ENCODE measurements at regions not wholly inside any gene's neighbourhood (a gene's known extent, or its start where the extent isn't known, plus 50 kb on each side); places are given as distances from the start of the nearest gene placed in this dataset.

DNA sequence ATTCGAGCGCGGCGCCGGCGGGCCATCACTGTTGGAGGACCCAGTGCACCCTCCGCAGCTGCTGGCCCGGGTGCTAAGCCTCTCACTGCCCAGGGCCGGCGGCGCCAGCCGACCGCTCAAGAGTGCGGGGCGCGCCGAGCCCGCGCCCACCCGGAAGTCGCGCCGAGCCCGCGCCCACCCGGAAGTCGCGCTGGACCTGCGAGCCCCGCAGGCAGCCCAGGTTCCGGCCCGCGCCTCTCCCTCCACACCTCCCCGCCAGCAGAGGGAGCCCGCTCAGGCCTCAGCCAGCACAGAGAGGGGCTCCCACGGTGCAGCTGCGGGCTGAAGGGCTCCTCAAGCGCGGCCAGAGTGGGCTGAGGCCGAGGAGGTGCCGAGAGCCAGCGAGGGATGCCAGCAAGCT lies 170.8 kb downstream of the GTF2H2C_2 start:
- peak; percentile 24 to 42 for DNase-seq

All from stimulated activated CD4-positive, alpha-beta T cell treated with anti-CD3 and anti-CD28 coated beads, Interleukin-4, amount 100 ng/mL, for 4 hours (primary cell).